ENCODE measurements at regions not wholly inside any gene's neighbourhood (a gene's known extent, or its start where the extent isn't known, plus 50 kb on each side); places are given as distances from the start of the nearest gene placed in this dataset.

DNA sequence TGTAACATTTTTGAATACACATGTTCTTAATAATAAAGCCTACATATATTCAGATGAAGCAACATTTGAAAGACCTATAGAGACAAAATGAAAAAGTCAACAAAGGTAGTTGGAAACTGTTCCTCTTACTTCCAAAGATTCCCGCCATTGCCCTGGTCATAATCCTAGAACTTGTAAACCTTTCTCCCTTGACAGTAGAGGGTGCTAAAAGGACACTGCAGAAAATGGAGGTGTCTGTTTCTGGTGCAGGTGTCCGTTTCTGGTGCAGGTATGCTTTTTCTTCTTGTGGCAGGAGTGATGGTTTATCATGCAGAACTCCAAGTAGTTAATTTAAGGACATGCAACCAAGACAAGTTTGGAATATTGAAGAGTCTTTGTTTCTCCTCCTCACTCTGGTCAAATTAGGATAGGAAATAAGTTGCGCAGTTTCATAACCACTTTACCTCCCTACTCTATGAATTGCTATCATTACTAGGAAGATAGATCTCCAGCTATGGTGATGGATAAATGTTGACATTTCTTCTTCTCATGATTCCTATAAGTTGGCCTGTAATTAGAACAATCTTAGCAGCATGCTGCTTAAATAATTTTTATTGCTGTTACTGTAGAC is 56.0 kb upstream of the FAM174A start:
- Mint-ChIP-seq H3K27ac (no peak overlapping the region), H3K27me3 (no peaks in the 10 kb centered on the region), H3K4me3 (no peak overlapping the region), H3K4me1 (no peaks in the 10 kb centered on the region), H3K9me3 (no peaks in the 10 kb centered on the region)
- DNase-seq (no peak), ATAC-seq (no peak)

DNA sequence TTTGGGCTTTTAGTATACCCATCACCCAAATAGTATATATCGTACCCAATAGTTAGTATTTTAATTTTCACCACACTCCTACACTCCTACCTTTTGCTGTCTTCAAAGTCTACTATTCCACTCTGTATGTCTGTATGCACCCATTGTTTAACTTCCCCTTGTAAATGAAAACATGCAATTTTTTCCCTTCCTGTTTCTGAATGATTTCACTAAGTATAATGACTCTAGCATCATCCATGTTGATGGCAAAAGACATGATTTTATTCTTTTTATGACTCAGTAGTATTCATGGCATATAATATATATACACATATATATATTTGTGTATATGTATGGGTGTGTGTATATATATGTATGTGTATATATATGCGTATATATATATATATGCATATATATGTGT is 63.1 kb upstream of the FAM174A start:
- H3K27me3 Mint-ChIP-seq: no peaks in the 10 kb centered on the region
- no peak overlapping the region for H3K4me3 Mint-ChIP-seq
- H3K27ac Mint-ChIP-seq: no peak overlapping the region
- no peak for DNase-seq
- H3K9me3 Mint-ChIP-seq: no peaks in the 10 kb centered on the region
- H3K4me1 Mint-ChIP-seq: peaks cover 5% of the 10 kb centered on the region
- ATAC-seq: no peak

DNA sequence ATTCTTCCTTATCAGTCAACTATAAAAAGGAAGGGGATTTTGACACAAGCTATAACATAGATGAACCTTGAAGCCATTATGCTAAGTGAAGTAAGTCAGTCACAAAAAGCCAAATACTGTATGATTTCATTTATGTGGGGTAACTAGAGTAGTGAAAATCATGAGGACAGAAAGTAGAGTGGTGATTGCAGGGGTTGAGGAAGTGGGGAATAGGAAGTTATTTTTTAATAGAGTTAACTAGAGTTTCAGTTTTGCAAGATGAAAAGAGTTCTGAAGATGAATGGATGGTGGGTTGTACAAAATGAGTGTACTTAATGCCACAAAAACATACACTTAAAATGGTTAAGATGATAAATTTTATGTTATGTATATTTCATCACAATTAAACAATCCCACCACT is 65.4 kb upstream of the FAM174A start:
- ATAC-seq (peak; percentile 56), DNase-seq (no peak)
- H3K27ac Mint-ChIP-seq: no peak overlapping the region
- H3K27me3 Mint-ChIP-seq: no peaks in the 10 kb centered on the region
- peaks cover 5% of the 10 kb centered on the region for H3K4me1 Mint-ChIP-seq
- H3K9me3 Mint-ChIP-seq: no peaks in the 10 kb centered on the region
- no peak overlapping the region for H3K4me3 Mint-ChIP-seq

DNA sequence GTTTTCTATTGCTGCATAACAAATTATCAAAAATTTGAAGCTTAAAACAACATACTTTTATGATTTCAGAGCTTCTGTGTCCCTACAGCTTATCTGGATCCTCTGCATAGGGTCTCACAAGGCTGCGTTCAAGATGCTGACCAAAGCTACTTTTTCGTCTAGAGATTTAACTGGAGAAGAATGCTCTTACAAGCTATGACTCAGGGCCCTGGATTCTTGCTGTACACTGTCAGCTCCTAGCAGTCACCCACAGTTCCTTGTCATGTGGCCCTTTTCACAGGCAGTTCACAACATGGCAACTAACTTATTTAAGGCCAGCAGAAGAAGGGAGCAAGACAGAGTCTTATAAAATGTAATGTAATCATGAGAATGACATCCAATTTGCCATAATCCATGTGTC is 70.8 kb upstream of the FAM174A start:
- no peak for DNase-seq
- peaks cover 6 to 16% of the 10 kb centered on the region in 2 donors for H3K9me3 Mint-ChIP-seq

DNA sequence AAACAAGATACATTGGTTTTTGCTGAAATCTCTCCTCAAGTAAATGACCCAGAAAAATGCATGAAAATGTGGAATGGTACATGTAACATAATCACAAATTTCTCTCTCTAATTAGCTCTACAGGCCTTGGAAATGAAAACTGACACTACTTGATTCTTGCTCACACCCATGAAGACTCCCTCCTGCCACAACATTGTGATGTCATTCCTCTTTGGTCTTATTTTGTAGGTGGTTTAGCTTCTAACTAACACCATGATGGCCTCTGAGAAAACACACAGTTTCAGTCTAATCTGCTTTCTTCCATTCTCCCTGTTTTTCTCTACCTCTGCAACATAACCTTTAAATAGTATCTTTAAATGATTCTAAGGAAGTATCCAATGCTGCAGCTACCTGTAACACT is 78.6 kb upstream of the FAM174A start:
- no peaks in the 10 kb centered on the region for H3K27me3 Mint-ChIP-seq
- H3K9me3 Mint-ChIP-seq: peaks cover 6 to 9% of the 10 kb centered on the region in 2 donors
- H3K27ac Mint-ChIP-seq: no peak overlapping the region
- ATAC-seq (no peak), DNase-seq (no peak)
- no peaks in the 10 kb centered on the region for H3K4me1 Mint-ChIP-seq
- H3K4me3 Mint-ChIP-seq: no peak overlapping the region

More for the DNA sequence above, 70.8 kb upstream of the FAM174A start:
- Mint-ChIP-seq H3K4me3 (no peak overlapping the region), H3K27me3 (no peaks in the 10 kb centered on the region), H3K27ac (no peak overlapping the region), H3K4me1 (no peaks in the 10 kb centered on the region)
- no peak for ATAC-seq

GRCh38 chr5:100452126-100452525 is 83.0 kb upstream of the FAM174A start:
- ATAC-seq (no peak), DNase-seq (no peak)
- Mint-ChIP-seq H3K27ac (no peak overlapping the region), H3K4me3 (no peak overlapping the region), H3K9me3 (no peaks in the 10 kb centered on the region), H3K4me1 (no peaks in the 10 kb centered on the region), H3K27me3 (no peaks in the 10 kb centered on the region)

DNA sequence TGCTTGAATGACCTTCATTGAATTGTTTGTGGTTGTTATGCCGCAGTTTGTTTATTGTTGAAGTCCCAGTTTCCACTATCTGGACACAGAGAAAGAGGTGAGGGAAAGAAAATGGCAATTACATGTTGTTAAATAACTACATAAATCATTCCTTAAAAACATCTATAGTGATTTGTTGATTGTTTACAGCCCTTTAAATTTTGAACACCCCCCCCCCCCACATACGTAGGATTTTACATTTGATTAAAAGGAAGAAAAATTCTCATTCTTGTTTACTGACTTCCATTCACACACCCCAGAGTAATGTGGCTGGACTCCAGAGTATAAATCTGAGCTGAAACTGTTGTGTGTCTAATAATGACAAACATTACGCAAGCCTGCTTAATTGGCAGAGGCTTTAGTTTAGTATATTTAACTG is 87.1 kb upstream of the FAM174A start:
- H3K27me3 Mint-ChIP-seq: no peaks in the 10 kb centered on the region
- no peak overlapping the region for H3K4me3 Mint-ChIP-seq
- DNase-seq: no peak
- H3K4me1 Mint-ChIP-seq: no peaks in the 10 kb centered on the region
- H3K27ac Mint-ChIP-seq: no peak overlapping the region
- ATAC-seq: no peak
- no peaks in the 10 kb centered on the region for H3K9me3 Mint-ChIP-seq

DNA sequence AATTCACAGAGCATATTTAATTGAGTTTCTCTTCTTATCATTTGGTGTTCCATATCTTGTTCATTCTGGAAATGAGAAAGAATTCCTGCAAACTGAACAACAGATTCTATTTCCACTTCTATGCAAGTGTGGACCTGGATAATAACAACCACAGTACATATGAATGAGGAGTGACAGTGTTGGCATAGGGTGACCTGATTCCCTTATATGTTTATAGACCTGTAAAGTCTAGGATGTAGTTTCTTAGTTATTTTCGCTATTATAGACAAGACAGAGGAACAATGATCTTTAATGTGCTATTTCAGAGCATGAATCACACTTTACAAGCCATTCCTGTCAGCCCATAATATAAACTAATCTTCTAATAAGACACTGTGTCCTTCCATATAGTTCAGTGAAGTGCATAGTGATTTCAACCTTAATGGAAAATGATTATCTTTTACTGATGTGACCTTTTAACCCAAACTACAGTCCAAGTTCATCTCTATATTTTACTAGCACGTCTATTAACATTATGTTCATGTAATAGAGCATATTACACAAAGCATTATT is 88.2 kb upstream of the FAM174A start:
- Mint-ChIP-seq H3K4me3 (no peak overlapping the region), H3K9me3 (no peaks in the 10 kb centered on the region), H3K27ac (no peak overlapping the region), H3K4me1 (no peaks in the 10 kb centered on the region), H3K27me3 (no peaks in the 10 kb centered on the region)
- no peak for ATAC-seq
- DNase-seq: no peak

DNA sequence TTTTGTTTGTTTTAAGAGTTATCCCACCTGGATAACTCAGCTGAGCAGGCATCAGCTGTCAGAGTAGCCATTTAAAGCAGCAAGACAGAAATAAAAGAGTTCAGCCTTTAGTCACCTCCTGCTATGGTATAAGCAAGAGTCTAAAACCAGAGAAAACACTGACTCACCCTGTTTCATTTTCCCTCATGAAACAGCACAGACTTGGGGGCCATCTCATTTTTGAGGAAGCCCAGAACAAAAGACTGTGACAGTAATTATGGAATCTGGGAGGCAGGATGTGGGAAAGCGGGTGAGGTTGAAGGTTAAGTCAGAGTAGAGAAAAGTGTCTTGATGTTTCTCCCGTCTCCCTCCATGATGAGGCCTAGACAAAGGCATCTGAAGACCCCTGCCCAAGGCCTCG is 90.2 kb upstream of the FAM174A start:
- no peak for DNase-seq
- no peaks in the 10 kb centered on the region for H3K4me1 Mint-ChIP-seq
- H3K9me3 Mint-ChIP-seq: no peaks in the 10 kb centered on the region
- no peaks in the 10 kb centered on the region for H3K27me3 Mint-ChIP-seq
- no peak overlapping the region for H3K27ac Mint-ChIP-seq
- ATAC-seq: no peak
- H3K4me3 Mint-ChIP-seq: no peak overlapping the region

DNA sequence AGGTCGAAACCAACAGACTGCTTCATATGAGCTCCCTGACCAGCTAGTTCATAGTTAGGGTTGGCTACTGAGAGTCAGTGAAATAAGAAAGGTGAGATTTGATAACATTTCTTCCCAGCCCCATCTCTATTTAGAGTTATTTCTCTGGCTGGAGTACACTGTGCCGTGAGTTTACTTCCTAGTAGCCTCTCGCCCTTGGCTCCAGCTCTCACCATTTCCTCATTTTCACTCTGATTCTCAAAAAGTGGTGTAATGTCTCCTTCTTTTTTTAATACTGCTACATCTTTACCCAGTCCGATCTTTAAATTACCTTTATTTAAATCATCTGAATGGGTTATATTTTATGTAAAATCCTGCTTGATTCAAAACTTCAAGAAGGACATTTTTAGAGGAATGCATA is 100.4 kb upstream of the FAM174A start:
- no peak for ATAC-seq
- DNase-seq: no peak
- H3K4me3 Mint-ChIP-seq: no peak overlapping the region
- no peaks in the 10 kb centered on the region for H3K4me1 Mint-ChIP-seq
- no peaks in the 10 kb centered on the region for H3K27me3 Mint-ChIP-seq
- no peaks in the 10 kb centered on the region for H3K9me3 Mint-ChIP-seq
- no peak overlapping the region for H3K27ac Mint-ChIP-seq

GRCh38 chr5:100432741-100433140 is 102.4 kb upstream of the FAM174A start:
- Mint-ChIP-seq H3K9me3 (no peaks in the 10 kb centered on the region), H3K27ac (no peak overlapping the region), H3K4me1 (no peaks in the 10 kb centered on the region), H3K4me3 (no peak overlapping the region), H3K27me3 (no peaks in the 10 kb centered on the region)
- DNase-seq (no peak), ATAC-seq (no peak)

GRCh38 chr5:100430268-100431195 is 104.6 kb upstream of the FAM174A start:
- ATAC-seq (no peak), DNase-seq (peak; percentile 21 to 36)
- H3K9me3 Mint-ChIP-seq: peaks cover 0 to under 1% of the 10 kb centered on the region in 2 donors
- H3K4me3 Mint-ChIP-seq: no peak overlapping the region
- H3K27ac Mint-ChIP-seq: no peak overlapping the region
- H3K27me3 Mint-ChIP-seq: no peaks in the 10 kb centered on the region
- no peaks in the 10 kb centered on the region for H3K4me1 Mint-ChIP-seq

DNA sequence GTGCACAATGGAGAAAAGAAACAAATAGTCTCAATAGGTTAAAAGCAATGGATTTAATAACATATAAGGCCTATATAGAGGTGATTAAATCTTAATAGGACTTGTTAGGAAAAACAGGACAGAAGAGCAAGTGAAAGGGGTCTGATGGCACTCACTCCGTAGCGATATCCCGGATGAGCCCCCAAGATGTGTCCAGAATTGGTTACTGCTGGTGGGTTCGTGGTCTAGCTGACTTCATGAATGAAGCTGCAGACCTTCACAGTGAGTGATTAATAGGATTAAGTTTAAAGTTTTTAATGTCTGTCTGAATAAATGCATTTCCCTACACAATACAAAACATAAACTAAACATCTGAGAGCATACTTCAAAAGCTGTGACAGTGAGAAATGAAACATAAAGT is 110.4 kb upstream of the FAM174A start:
- no peak overlapping the region for H3K4me3 Mint-ChIP-seq
- no peak overlapping the region for H3K27ac Mint-ChIP-seq
- no peaks in the 10 kb centered on the region for H3K27me3 Mint-ChIP-seq
- H3K9me3 Mint-ChIP-seq: peaks cover 10 to 18% of the 10 kb centered on the region in 2 donors
- no peaks in the 10 kb centered on the region for H3K4me1 Mint-ChIP-seq
- DNase-seq: no peak
- no peak for ATAC-seq

DNA sequence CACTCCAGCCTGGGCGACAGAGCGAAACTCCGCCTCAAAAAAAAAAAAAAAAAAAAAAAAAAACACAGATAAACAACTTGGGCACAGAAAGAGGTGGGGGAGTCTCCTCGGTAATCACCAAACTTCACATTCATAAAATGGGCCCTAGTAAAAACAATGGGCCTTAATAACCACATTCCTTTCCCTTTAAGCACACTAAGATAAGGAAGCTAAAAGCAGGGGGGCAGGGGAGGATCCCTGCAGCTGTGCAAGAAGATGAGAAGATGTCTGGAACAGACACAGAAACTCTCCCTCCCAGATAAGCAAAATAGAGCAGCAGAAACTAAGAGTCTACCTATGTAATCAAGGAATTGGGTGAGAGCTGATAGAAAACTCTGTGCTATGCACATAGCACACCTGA is 111.2 kb upstream of the FAM174A start:
- H3K27me3 Mint-ChIP-seq: no peaks in the 10 kb centered on the region
- no peaks in the 10 kb centered on the region for H3K4me1 Mint-ChIP-seq
- no peak overlapping the region for H3K4me3 Mint-ChIP-seq
- ATAC-seq: no peak
- H3K9me3 Mint-ChIP-seq: peaks cover 10 to 18% of the 10 kb centered on the region in 2 donors
- no peak overlapping the region for H3K27ac Mint-ChIP-seq
- DNase-seq: no peak

DNA sequence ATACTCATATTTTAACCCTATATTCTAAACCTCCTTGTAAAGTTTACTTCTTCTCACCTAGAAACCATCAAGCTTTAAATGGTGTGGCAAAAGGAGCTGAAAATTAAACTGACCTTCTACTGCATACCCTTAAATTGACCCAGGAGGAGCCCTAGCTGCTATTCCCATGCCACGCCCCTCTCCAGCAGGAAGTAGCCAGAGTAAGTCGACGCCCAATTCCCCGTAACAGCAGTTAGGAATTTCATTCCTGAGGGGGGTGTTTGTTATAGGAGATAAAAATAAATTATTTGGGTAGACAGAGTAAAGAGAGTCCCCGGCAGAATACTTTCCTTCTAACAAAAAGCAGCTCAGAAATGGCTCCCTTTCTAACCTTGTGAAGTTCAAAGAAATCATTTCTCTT is 111.8 kb upstream of the FAM174A start:
- Mint-ChIP-seq H3K27ac (no peak overlapping the region), H3K27me3 (no peaks in the 10 kb centered on the region), H3K9me3 (peaks cover 10 to 18% of the 10 kb centered on the region in 2 donors), H3K4me1 (no peaks in the 10 kb centered on the region), H3K4me3 (no peak overlapping the region)
- ATAC-seq: no peak
- no peak for DNase-seq

- Mint-ChIP-seq H3K27me3 (no peaks in the 10 kb centered on the region), H3K4me1 (no peaks in the 10 kb centered on the region), H3K4me3 (no peak overlapping the region), H3K9me3 (peaks cover 10 to 18% of the 10 kb centered on the region in 2 donors), H3K27ac (no peak overlapping the region)
- DNase-seq (no peak), ATAC-seq (no peak)
Observed at GRCh38 chr5:100421360-100421759, 113.8 kb upstream of the FAM174A start.

All from stimulated activated naive CD8-positive, alpha-beta T cell treated with anti-CD3 and anti-CD28 coated beads, Interleukin-15, amount 100 ng/mL, for 72 hours (primary cell).